Activated CD4-positive, alpha-beta T cell treated with anti-CD3 and anti-CD28 coated beads, Interleukin-2, amount 50 U/mL, for 1 hour (primary cell): ENCODE measurements at regions not wholly inside any gene's neighbourhood (a gene's known extent, or its start where the extent isn't known, plus 50 kb on each side); places are given as distances from the start of the nearest gene placed in this dataset.

ENCODE experiments used
- DNase-seq: peaks from one replicate; pipeline ENCODE4 v3.0.0-alpha.2; 2020

GRCh38 chr12:76216585-76217472 lies 131.4 kb downstream of the BBS10 start:
- DNase-seq: no peak

- DNase-seq: no peak
Measured at GRCh38 chr12:76208129-76208528, 123.6 kb upstream of the NAP1L1 start.

- DNase-seq: no peak
Measured at GRCh38 chr12:76206677-76207072, 122.2 kb upstream of the NAP1L1 start.

GRCh38 chr12:76206039-76206676 lies 121.7 kb upstream of the NAP1L1 start:
- DNase-seq: no peak

GRCh38 chr12:76202621-76203020 lies 118.1 kb upstream of the NAP1L1 start:
- no peak for DNase-seq

- DNase-seq: no peak
Measured at GRCh38 chr12:76201758-76202157, 117.3 kb upstream of the NAP1L1 start.

GRCh38 chr12:76201316-76201715 lies 116.8 kb upstream of the NAP1L1 start:
- DNase-seq: no peak

GRCh38 chr12:76199808-76200207 lies 115.3 kb upstream of the NAP1L1 start:
- DNase-seq: no peak

GRCh38 chr12:76198839-76199238 lies 114.4 kb upstream of the NAP1L1 start:
- DNase-seq: no peak

GRCh38 chr12:76197283-76197682 lies 112.8 kb upstream of the NAP1L1 start:
- DNase-seq: no peak

- DNase-seq: no peak
Measured at GRCh38 chr12:76195920-76196319, 111.4 kb upstream of the NAP1L1 start.

GRCh38 chr12:76194724-76195123 lies 110.2 kb upstream of the NAP1L1 start:
- DNase-seq: no peak

GRCh38 chr12:76193961-76194360 lies 109.5 kb upstream of the NAP1L1 start:
- DNase-seq: no peak

- no peak for DNase-seq
Measured at GRCh38 chr12:76192416-76192815, 107.9 kb upstream of the NAP1L1 start.

- no peak for DNase-seq
Measured at GRCh38 chr12:76190299-76190698, 105.8 kb upstream of the NAP1L1 start.

- DNase-seq: no peak
Measured at GRCh38 chr12:76189851-76190250, 105.4 kb upstream of the NAP1L1 start.

GRCh38 chr12:76187177-76187576 lies 102.7 kb upstream of the NAP1L1 start:
- no peak for DNase-seq

GRCh38 chr12:76186131-76186906 lies 101.8 kb upstream of the NAP1L1 start:
- no peak for DNase-seq

- no peak for DNase-seq
Measured at GRCh38 chr12:76183459-76184186, 99.1 kb upstream of the NAP1L1 start.

GRCh38 chr12:76180401-76181277 lies 96.2 kb upstream of the NAP1L1 start:
- no peak for DNase-seq

GRCh38 chr12:76178452-76178851 lies 94.0 kb upstream of the NAP1L1 start:
- no peak for DNase-seq

- DNase-seq: no peak
Measured at GRCh38 chr12:76177821-76178220, 93.3 kb upstream of the NAP1L1 start.
